HEK293 (cell line): ENCODE measurements at regions not wholly inside any gene's neighbourhood (a gene's known extent, or its start where the extent isn't known, plus 50 kb on each side); places are given as distances from the start of the nearest gene placed in this dataset.

Experiments
- CTCF ChIP-seq: fragments of 450-650 bp; formaldehyde crosslinking; IDR thresholded peaks from 2 replicates; pipeline ENCODE4 v1.5.1; 2016; ENCODE audit warnings: missing biosample characterization, missing genetic modification characterization
- MZF1 ChIP-seq: fragments of 450-650 bp; formaldehyde crosslinking; IDR thresholded peaks from 2 replicates; pipeline ENCODE4 v1.5.1; 2017; ENCODE audit warnings: missing biosample characterization, missing genetic modification characterization, borderline replicate concordance
- REST ChIP-seq: fragments of 450-650 bp; formaldehyde crosslinking; IDR thresholded peaks from 2 replicates; pipeline ENCODE4 v1.5.1; 2016; ENCODE audit warnings: missing biosample characterization, missing genetic modification characterization
- TRIM28 ChIP-seq: IDR thresholded peaks from 2 replicates; pipeline ENCODE4 v1.6.1; 2011; ENCODE audit warnings: low read length, control low read depth, borderline replicate concordance
- ZBTB1 ChIP-seq: fragments of 450-650 bp; formaldehyde crosslinking; IDR thresholded peaks from 2 replicates; pipeline ENCODE4 v1.5.1; 2016; ENCODE audit warnings: missing biosample characterization, missing genetic modification characterization
- ZFP37 ChIP-seq: fragments of 450-650 bp; formaldehyde crosslinking; IDR thresholded peaks from 2 replicates; pipeline ENCODE4 v1.5.1; 2016; ENCODE audit warnings: missing biosample characterization, missing genetic modification characterization
- ZNF174 ChIP-seq: fragments of 450-650 bp; formaldehyde crosslinking; IDR thresholded peaks from 2 replicates; pipeline ENCODE4 v1.5.0; 2017; ENCODE audit warnings: missing biosample characterization, mild to moderate bottlenecking, missing genetic modification characterization
- ZNF530 ChIP-seq: fragments of 450-650 bp; formaldehyde crosslinking; IDR thresholded peaks from 2 replicates; pipeline ENCODE4 v1.5.1; 2016; ENCODE audit warnings: low read depth, missing biosample characterization, missing genetic modification characterization
- ZNF621 ChIP-seq: fragments of 450-650 bp; formaldehyde crosslinking; IDR thresholded peaks from 2 replicates; pipeline ENCODE4 v1.5.1; 2017; ENCODE audit warnings: missing biosample characterization, missing genetic modification characterization
- TF ChIP-seq, protein P1 (sequence below): fragments of 450-650 bp; formaldehyde crosslinking; IDR thresholded peaks from 2 replicates; pipeline ENCODE4 v1.5.1; 2016; ENCODE audit warnings: missing biosample characterization, missing genetic modification characterization
- TF ChIP-seq, protein P2 (sequence below): fragments of 450-650 bp; formaldehyde crosslinking; IDR thresholded peaks from 2 replicates; pipeline ENCODE4 v1.5.1; 2017; ENCODE audit warnings: missing biosample characterization, missing genetic modification characterization

DNA sequence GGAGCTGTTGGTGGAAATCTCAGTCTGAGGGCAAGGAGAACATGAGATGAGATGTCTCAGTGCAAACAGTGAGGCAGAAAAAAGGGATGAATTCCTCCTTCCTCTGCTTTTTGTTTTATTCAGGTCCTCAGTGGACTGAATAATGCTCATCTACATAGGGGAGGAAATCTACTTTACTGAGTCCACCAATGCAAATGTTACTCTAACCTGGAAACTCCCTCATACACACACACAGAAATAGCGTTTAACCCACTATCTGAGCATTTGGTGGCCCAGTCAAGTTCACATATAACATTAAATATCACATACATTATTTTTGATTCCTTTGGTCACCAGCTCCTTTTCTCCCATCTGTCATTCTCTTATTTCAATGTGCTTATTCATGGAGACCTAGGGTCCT is 418.8 kb downstream of the TMEM135 start:
- TF ChIP-seq ZBTB1 (tag by site-specific recombination): no peak
- no peak for TF ChIP-seq ZFP37 (tag by site-specific recombination)
- no peak for TF ChIP-seq CTCF (tag by site-specific recombination)
- TF ChIP-seq TRIM28: no peak
- no peak for TF ChIP-seq MZF1 (tag by site-specific recombination)
- no peak for TF ChIP-seq ZNF621 (tag by site-specific recombination)
- no peak for TF ChIP-seq ZNF530 (tag by site-specific recombination)
- TF ChIP-seq, protein P1, sequence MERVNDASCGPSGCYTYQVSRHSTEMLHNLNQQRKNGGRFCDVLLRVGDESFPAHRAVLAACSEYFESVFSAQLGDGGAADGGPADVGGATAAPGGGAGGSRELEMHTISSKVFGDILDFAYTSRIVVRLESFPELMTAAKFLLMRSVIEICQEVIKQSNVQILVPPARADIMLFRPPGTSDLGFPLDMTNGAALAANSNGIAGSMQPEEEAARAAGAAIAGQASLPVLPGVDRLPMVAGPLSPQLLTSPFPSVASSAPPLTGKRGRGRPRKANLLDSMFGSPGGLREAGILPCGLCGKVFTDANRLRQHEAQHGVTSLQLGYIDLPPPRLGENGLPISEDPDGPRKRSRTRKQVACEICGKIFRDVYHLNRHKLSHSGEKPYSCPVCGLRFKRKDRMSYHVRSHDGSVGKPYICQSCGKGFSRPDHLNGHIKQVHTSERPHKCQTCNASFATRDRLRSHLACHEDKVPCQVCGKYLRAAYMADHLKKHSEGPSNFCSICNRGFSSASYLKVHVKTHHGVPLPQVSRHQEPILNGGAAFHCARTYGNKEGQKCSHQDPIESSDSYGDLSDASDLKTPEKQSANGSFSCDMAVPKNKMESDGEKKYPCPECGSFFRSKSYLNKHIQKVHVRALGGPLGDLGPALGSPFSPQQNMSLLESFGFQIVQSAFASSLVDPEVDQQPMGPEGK: no peak
- TF ChIP-seq REST (tag by site-specific recombination): no peak
- TF ChIP-seq ZNF174 (tag by site-specific recombination): no peak
- TF ChIP-seq, protein P2, sequence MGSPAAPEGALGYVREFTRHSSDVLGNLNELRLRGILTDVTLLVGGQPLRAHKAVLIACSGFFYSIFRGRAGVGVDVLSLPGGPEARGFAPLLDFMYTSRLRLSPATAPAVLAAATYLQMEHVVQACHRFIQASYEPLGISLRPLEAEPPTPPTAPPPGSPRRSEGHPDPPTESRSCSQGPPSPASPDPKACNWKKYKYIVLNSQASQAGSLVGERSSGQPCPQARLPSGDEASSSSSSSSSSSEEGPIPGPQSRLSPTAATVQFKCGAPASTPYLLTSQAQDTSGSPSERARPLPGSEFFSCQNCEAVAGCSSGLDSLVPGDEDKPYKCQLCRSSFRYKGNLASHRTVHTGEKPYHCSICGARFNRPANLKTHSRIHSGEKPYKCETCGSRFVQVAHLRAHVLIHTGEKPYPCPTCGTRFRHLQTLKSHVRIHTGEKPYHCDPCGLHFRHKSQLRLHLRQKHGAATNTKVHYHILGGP: no peak
